ENCODE measurements at regions not wholly inside any gene's neighbourhood (a gene's known extent, or its start where the extent isn't known, plus 50 kb on each side); places are given as distances from the start of the nearest gene placed in this dataset.

- no peak for TF ChIP-seq CTCF (IDR thresholded peaks at IDR 0.05)
These were observed 94.3 kb upstream of the FRMD4A start (continued) for GRCh38 chr10:14425034-14425433.

- no peaks in the 10 kb centered on the region for H3K36me3 ChIP-seq (replicated peaks in 1 of 2; ENCODE audit: control insufficient read depth in 1 of 2, insufficient read depth in 2 of 2, low read length in 1 of 2)
- no peak overlapping the region for H3K9ac ChIP-seq
- no peaks in the 10 kb centered on the region for H3F3A ChIP-seq (replicated peaks; ENCODE audit: insufficient read depth)
- no peaks in the 10 kb centered on the region for H3K4me1 ChIP-seq (ENCODE audit: control insufficient read depth in 1 of 2, insufficient read depth in 2 of 2, low read depth in 1 of 2, low read length in 1 of 2)
- no peak for DNase-seq
- peak overlapping the region; percentile 63; the same call in 1 of the 2 replicates for H2AFZ ChIP-seq (ENCODE audit: low read depth)
- H3K79me2 ChIP-seq (ENCODE audit: insufficient read depth) = no peaks in the 10 kb centered on the region
- H3K4me3 ChIP-seq (ENCODE audit: low read depth in 2 of 2, low read length in 1 of 2) = no peak overlapping the region
- TF ChIP-seq ELF1 (IDR thresholded peaks at IDR 0.05) (no peak), EZH2phosphoT487 (IDR thresholded peaks at IDR 0.05; ENCODE audit: borderline replicate concordance, low read depth) (no peak), FOSL2 (IDR thresholded peaks at IDR 0.05; ENCODE audit: borderline replicate concordance, low read depth) (no peak), USF1 (IDR thresholded peaks at IDR 0.05; ENCODE audit: borderline replicate concordance, low read depth) (no peak), RCOR1 (IDR thresholded peaks at IDR 0.05; ENCODE audit: low read length) (no peak)
- 29% methylated on average over 6 of the region's 6 CpGs for WGBS (ENCODE audit: low lambda C conversion rate)
- POLR2A ChIA-PET = interaction anchor here (0.7 kb wide), 1 partner anchor 13 kb away, joined by 3 read pairs; no protein-coding TSS in a partner anchor
- no peaks in the 10 kb centered on the region for H3K9me2 ChIP-seq
- no peak overlapping the region for H3K27ac ChIP-seq (ENCODE audit: low read depth in 2 of 2, low read length in 1 of 2)
- H3K9me3 ChIP-seq = no peaks in the 10 kb centered on the region
- no peak overlapping the region for H3K4me2 ChIP-seq
- no peaks in the 10 kb centered on the region for H4K20me1 ChIP-seq (ENCODE audit: insufficient read depth)
- CTCF ChIA-PET = interaction anchor here (1.0 kb wide), 1 partner anchor 19 kb away, joined by 3 read pairs; no protein-coding TSS in a partner anchor
- H3K27me3 ChIP-seq (ENCODE audit: insufficient read depth) = no peaks in the 10 kb centered on the region
These were observed 92.5 kb upstream of the FRMD4A start for GRCh38 chr10:14423111-14423744.

- WGBS (ENCODE audit: low lambda C conversion rate) = 11% methylated on average over 2 of the region's 2 CpGs
- H3K9me3 ChIP-seq = no peaks in the 10 kb centered on the region
- ChIA-PET POLR2A (no interaction called here), CTCF (interaction anchor here (1.0 kb wide), 1 partner anchor 26 kb away, joined by 3 read pairs; no protein-coding TSS in a partner anchor)
- H4K20me1 ChIP-seq (ENCODE audit: insufficient read depth) = no peaks in the 10 kb centered on the region
- no peak overlapping the region for H3K9ac ChIP-seq
- no peak overlapping the region for H3K27ac ChIP-seq (ENCODE audit: low read depth in 2 of 2, low read length in 1 of 2)
- H3K9me2 ChIP-seq = no peaks in the 10 kb centered on the region
- no peaks in the 10 kb centered on the region for H3F3A ChIP-seq (replicated peaks; ENCODE audit: insufficient read depth)
- H2AFZ ChIP-seq (ENCODE audit: low read depth) = no peak overlapping the region
- H3K4me1 ChIP-seq (ENCODE audit: control insufficient read depth in 1 of 2, insufficient read depth in 2 of 2, low read depth in 1 of 2, low read length in 1 of 2) = no peaks in the 10 kb centered on the region
- H3K4me3 ChIP-seq (ENCODE audit: low read depth in 2 of 2, low read length in 1 of 2) = no peak overlapping the region
- no peaks in the 10 kb centered on the region for H3K36me3 ChIP-seq (replicated peaks in 1 of 2; ENCODE audit: control insufficient read depth in 1 of 2, insufficient read depth in 2 of 2, low read length in 1 of 2)
- DNase-seq = no peak
- no peaks in the 10 kb centered on the region for H3K27me3 ChIP-seq (ENCODE audit: insufficient read depth)
- no peak overlapping the region for H3K4me2 ChIP-seq
- no peaks in the 10 kb centered on the region for H3K79me2 ChIP-seq (ENCODE audit: insufficient read depth)
- TF ChIP-seq CTCF (IDR thresholded peaks at IDR 0.05) (no peak), IRF3 (IDR thresholded peaks at IDR 0.05; ENCODE audit: low read depth, low read length) (no peak), NFIC (IDR thresholded peaks at IDR 0.05; ENCODE audit: borderline replicate concordance) (no peak), TEAD4 (IDR thresholded peaks at IDR 0.05; ENCODE audit: borderline replicate concordance, insufficient read depth) (no peak), USF1 (IDR thresholded peaks at IDR 0.05; ENCODE audit: borderline replicate concordance, low read depth) (no peak), REST (IDR thresholded peaks at IDR 0.05; ENCODE audit: low read depth, low read length) (no peak), MAX (IDR thresholded peaks at IDR 0.05; ENCODE audit: low read depth) (no peak), JUND (IDR thresholded peaks at IDR 0.05) (no peak)
These were observed 91.7 kb upstream of the FRMD4A start for GRCh38 chr10:14422431-14422830.

Measured in SK-N-SH (cell line).